ENCODE measurements at regions not wholly inside any gene's neighbourhood (a gene's known extent, or its start where the extent isn't known, plus 50 kb on each side); places are given as distances from the start of the nearest gene placed in this dataset.

- TF ChIP-seq ZNF614 (CRISPR knock-in tag; IDR thresholded peaks at IDR 0.05; ENCODE audit: borderline replicate concordance) (0 out of 2 replicates have a peak, but pooled peaks have one; percentile 51), SKIL (CRISPR knock-in tag; IDR thresholded peaks at IDR 0.05; ENCODE audit: borderline replicate concordance) (no peak), ZNF646 (CRISPR knock-in tag; IDR thresholded peaks at IDR 0.05) (no peak), ZNF224 (CRISPR knock-in tag; IDR thresholded peaks at IDR 0.05) (no peak), MAFG (CRISPR knock-in tag; IDR thresholded peaks at IDR 0.05) (no peak), ATF3 (CRISPR knock-in tag; IDR thresholded peaks at IDR 0.05) (0 out of 2 replicates have a peak, but pooled peaks have one; percentile 20), ZNF784 (CRISPR knock-in tag; IDR thresholded peaks at IDR 0.05; ENCODE audit: borderline replicate concordance) (no peak), MTA1 (CRISPR knock-in tag; IDR thresholded peaks at IDR 0.05; ENCODE audit: borderline replicate concordance) (no peak), MXD3 (CRISPR knock-in tag; IDR thresholded peaks at IDR 0.05) (no peak), ZNF629 (CRISPR knock-in tag; conservative IDR thresholded peaks at IDR 0.05) (peak; percentile 100), RCOR2 (CRISPR knock-in tag; IDR thresholded peaks at IDR 0.05) (peak; percentile 99), MED8 (CRISPR knock-in tag; IDR thresholded peaks at IDR 0.05; ENCODE audit: insufficient replicate concordance) (no peak), CENPT (CRISPR knock-in tag; IDR thresholded peaks at IDR 0.05; ENCODE audit: low read depth) (no peak)
- TF ChIP-seq, protein P1, sequence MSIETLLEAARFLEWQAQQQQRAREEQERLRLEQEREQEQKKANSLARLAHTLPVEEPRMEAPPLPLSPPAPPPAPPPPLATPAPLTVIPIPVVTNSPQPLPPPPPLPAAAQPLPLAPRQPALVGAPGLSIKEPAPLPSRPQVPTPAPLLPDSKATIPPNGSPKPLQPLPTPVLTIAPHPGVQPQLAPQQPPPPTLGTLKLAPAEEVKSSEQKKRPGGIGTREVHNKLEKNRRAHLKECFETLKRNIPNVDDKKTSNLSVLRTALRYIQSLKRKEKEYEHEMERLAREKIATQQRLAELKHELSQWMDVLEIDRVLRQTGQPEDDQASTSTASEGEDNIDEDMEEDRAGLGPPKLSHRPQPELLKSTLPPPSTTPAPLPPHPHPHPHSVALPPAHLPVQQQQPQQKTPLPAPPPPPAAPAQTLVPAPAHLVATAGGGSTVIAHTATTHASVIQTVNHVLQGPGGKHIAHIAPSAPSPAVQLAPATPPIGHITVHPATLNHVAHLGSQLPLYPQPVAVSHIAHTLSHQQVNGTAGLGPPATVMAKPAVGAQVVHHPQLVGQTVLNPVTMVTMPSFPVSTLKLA (IDR thresholded peaks at IDR 0.05): no peak
- TF ChIP-seq, protein P2, sequence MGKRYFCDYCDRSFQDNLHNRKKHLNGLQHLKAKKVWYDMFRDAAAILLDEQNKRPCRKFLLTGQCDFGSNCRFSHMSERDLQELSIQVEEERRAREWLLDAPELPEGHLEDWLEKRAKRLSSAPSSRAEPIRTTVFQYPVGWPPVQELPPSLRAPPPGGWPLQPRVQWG (CRISPR knock-in tag; IDR thresholded peaks at IDR 0.05; ENCODE audit: borderline replicate concordance, low read depth): no peak
These were observed 123.6 kb upstream of the PITX1 start (continued) for GRCh38 chr5:135157421-135158313.

Data from HepG2 (cell line).